Thyroid gland (tissue), 4 donors: ENCODE measurements at regions not wholly inside any gene's neighbourhood (a gene's known extent, or its start where the extent isn't known, plus 50 kb on each side); places are given as distances from the start of the nearest gene placed in this dataset.

Experiments
- CTCF ChIP-seq, 6 experiments: fragments of 200-600 bp in 3 of 6; fragments of 450-650 bp in 3 of 6; sonication (generic) in 3 of 6; IDR thresholded peaks; one replicate each; pipeline ENCODE4 v1.5.1; 2016 to 2019; ENCODE audit warnings: antibody characterized with exemption in 6 of 6, mild to moderate bottlenecking in 2 of 6, inconsistent platforms in 1 of 6, moderate library complexity in 1 of 6
- POLR2A ChIP-seq, 2 donors: fragments of 450-650 bp; IDR thresholded peaks; one replicate each; pipeline ENCODE4 v1.6.1; 2017; ENCODE audit warnings: antibody characterized with exemption in 2 of 2, mild to moderate bottlenecking in 2 of 2, moderate library complexity in 1 of 2

GRCh38 chr1:168400139-168400538 is 119.5 kb downstream of the TBX19 start:
- TF ChIP-seq CTCF (IDR thresholded peaks at IDR 0.05) (no peak), POLR2A (IDR thresholded peaks at IDR 0.05) (no peak)
